HCT116 (cell line): ENCODE measurements at regions not wholly inside any gene's neighbourhood (a gene's known extent, or its start where the extent isn't known, plus 50 kb on each side); places are given as distances from the start of the nearest gene placed in this dataset.

Source experiments
- CEBPB ChIP-seq: IDR thresholded peaks from 2 replicates; pipeline ENCODE4 v1.6.1; 2012; ENCODE audit warnings: low read depth
- EZH2 ChIP-seq: fragments of 200-600 bp; sonication (generic); IDR thresholded peaks from 2 replicates; pipeline ENCODE4 v1.6.1; 2017; ENCODE audit warnings: antibody characterized with exemption, mixed run types
- FOSL1 ChIP-seq: IDR thresholded peaks from 2 replicates; pipeline ENCODE4 v1.6.1; 2012; ENCODE audit warnings: low read depth
- JUND ChIP-seq: IDR thresholded peaks from 2 replicates; pipeline ENCODE4 v1.6.1; 2012
- POLR2AphosphoS5 ChIP-seq: IDR thresholded peaks from 2 replicates; pipeline ENCODE4 v1.6.1; 2011; ENCODE audit warnings: mild to moderate bottlenecking, low read depth, low read length, moderate library complexity
- RAD21 ChIP-seq: IDR thresholded peaks from 2 replicates; pipeline ENCODE4 v1.6.1; 2012; ENCODE audit warnings: low read depth, mild to moderate bottlenecking
- SIN3A ChIP-seq: IDR thresholded peaks from 2 replicates; pipeline ENCODE4 v1.6.1; 2012; ENCODE audit warnings: low read depth
- YY1 ChIP-seq: IDR thresholded peaks from 2 replicates; pipeline ENCODE4 v1.6.1; 2011; ENCODE audit warnings: low read length, low read depth, moderate library complexity, mild to moderate bottlenecking; ENCODE audit not compliant: insufficient replicate concordance; ENCODE audit errors: extremely low read depth
- ZNF274 ChIP-seq: fragments of 200-500 bp; sonication (Bioruptor generic); IDR thresholded peaks from 2 replicates; pipeline ENCODE4 v1.6.1; 2014; ENCODE audit warnings: mild to moderate bottlenecking, low read depth, low read length, inconsistent platforms
- TF ChIP-seq, protein P1 (sequence below), 3 experiments: fragments of 200-600 bp in 1 of 3; sonication (generic) in 1 of 3; IDR thresholded peaks in 2 of 3; conservative IDR thresholded peaks in 1 of 3; 2 replicates each; pipeline ENCODE4 v1.5.1; 2012 to 2017; ENCODE audit warnings: low read depth in 2 of 3, low read length in 2 of 3, antibody characterized with exemption in 1 of 3, borderline replicate concordance in 1 of 3, control low read depth in 1 of 3, mild to moderate bottlenecking in 1 of 3, mixed read lengths in 1 of 3, mixed run types in 1 of 3, moderate library complexity in 1 of 3; ENCODE audit not compliant: insufficient read depth in 1 of 3

DNA sequence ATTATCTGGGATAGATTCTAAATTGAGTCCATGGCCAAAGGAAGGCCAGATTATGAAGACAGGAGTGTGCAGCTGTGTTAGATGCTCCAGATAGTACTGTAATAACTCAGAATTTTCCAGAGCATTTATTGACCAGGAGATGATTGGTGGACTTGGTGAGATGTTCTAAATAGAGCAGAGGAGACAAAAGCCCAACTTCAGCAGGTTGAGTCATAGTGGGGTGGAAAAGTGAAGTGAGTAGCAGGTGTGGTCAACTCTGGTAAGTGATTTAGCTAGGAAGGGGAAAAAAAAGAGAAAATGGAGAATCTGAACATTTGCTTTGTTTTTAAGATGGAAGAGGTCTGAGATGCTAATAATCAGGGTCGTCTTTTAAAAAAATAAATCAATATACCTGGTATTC lies 227.4 kb downstream of the TMEM200A start:
- TF ChIP-seq, protein P1, sequence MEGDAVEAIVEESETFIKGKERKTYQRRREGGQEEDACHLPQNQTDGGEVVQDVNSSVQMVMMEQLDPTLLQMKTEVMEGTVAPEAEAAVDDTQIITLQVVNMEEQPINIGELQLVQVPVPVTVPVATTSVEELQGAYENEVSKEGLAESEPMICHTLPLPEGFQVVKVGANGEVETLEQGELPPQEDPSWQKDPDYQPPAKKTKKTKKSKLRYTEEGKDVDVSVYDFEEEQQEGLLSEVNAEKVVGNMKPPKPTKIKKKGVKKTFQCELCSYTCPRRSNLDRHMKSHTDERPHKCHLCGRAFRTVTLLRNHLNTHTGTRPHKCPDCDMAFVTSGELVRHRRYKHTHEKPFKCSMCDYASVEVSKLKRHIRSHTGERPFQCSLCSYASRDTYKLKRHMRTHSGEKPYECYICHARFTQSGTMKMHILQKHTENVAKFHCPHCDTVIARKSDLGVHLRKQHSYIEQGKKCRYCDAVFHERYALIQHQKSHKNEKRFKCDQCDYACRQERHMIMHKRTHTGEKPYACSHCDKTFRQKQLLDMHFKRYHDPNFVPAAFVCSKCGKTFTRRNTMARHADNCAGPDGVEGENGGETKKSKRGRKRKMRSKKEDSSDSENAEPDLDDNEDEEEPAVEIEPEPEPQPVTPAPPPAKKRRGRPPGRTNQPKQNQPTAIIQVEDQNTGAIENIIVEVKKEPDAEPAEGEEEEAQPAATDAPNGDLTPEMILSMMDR (IDR thresholded peaks at IDR 0.05 in 2 of 3, conservative IDR thresholded peaks at IDR 0.05 in 1 of 3; ENCODE audit: borderline replicate concordance in 1 of 3, insufficient read depth in 1 of 3, low read depth in 2 of 3, low read length in 2 of 3), result no peak
- no peak for TF ChIP-seq ZNF274
- TF ChIP-seq CEBPB, result no peak
- no peak for TF ChIP-seq YY1
- no peak for TF ChIP-seq FOSL1
- TF ChIP-seq SIN3A, result no peak
- no peak for TF ChIP-seq RAD21
- no peak for TF ChIP-seq EZH2
- no peak for TF ChIP-seq JUND
- TF ChIP-seq POLR2AphosphoS5, result no peak
